GM12892 (cell line): ENCODE measurements at regions not wholly inside any gene's neighbourhood (a gene's known extent, or its start where the extent isn't known, plus 50 kb on each side); places are given as distances from the start of the nearest gene placed in this dataset.

ENCODE experiments used
- POLR2A ChIP-seq: IDR thresholded peaks from 2 replicates; pipeline ENCODE4 v1.6.1; 2011; ENCODE audit warnings: low read depth, low read length, control low read depth
- POLR2AphosphoS5 ChIP-seq: IDR thresholded peaks from 2 replicates; pipeline ENCODE4 v1.6.1; 2011; ENCODE audit warnings: low read depth, low read length, control low read depth

DNA sequence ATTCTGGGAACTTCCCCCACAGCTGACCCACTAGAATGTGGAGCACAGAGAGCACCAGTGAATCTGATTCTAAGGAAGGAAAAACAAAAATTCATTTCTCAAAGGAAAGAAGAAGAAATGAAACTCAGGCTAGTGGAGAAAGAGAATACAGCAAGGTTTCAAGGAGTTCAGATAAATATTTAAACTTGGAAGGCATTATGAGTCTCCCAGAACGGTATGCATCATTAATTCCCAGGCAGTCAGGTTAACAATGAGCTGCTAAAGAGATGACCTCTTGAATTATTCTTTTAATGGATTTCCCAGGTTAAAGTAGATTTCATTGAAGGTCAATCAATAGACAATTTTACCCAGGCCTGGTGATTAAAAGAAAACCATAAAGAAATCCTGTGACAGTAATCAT, 103.6 kb upstream of the KAZN start:
- no peak for TF ChIP-seq POLR2A
- no peak for TF ChIP-seq POLR2AphosphoS5
